ENCODE measurements at regions not wholly inside any gene's neighbourhood (a gene's known extent, or its start where the extent isn't known, plus 50 kb on each side); places are given as distances from the start of the nearest gene placed in this dataset.

DNA sequence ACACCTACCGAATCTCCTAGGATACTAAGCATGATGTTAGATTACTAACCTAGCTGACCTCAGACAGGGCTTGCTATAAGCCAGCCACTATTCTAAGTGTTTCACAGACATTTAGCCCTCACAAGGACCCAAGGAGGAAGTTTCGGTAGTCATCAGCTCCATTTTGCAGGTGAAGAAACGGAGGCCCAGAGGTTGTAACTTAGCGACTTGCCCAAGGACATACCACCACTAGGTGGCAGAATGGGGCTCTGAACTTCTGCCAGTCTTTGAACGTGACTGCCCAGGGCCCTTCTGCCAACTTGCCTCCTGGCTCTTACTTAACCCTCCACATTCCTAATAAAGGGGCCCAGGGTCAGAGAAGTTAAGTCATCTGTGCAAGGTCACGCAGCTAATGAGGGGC is 283.5 kb downstream of the C1orf94 start:
- TF ChIP-seq, protein P1, sequence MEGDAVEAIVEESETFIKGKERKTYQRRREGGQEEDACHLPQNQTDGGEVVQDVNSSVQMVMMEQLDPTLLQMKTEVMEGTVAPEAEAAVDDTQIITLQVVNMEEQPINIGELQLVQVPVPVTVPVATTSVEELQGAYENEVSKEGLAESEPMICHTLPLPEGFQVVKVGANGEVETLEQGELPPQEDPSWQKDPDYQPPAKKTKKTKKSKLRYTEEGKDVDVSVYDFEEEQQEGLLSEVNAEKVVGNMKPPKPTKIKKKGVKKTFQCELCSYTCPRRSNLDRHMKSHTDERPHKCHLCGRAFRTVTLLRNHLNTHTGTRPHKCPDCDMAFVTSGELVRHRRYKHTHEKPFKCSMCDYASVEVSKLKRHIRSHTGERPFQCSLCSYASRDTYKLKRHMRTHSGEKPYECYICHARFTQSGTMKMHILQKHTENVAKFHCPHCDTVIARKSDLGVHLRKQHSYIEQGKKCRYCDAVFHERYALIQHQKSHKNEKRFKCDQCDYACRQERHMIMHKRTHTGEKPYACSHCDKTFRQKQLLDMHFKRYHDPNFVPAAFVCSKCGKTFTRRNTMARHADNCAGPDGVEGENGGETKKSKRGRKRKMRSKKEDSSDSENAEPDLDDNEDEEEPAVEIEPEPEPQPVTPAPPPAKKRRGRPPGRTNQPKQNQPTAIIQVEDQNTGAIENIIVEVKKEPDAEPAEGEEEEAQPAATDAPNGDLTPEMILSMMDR (IDR thresholded peaks at IDR 0.05) = peak in 5 of 6 experiments; percentile 34 to 55 (median 54)
- no peak for TF ChIP-seq POLR2A (IDR thresholded peaks at IDR 0.05)

All from adrenal gland (tissue), 5 donors.